T-helper 1 cell treated with Interleukin-12 subunit alpha and Interleukin-12 subunit beta and Interleukin-4 antibody, amounts not matched to agents 30 μg/mL and 1 μg/mL, for 36 hours (primary cell): ENCODE measurements at regions not wholly inside any gene's neighbourhood (a gene's known extent, or its start where the extent isn't known, plus 50 kb on each side); places are given as distances from the start of the nearest gene placed in this dataset.
"Not testable (repeated sequence)": the region's sequence is repeated elsewhere in the genome, so short reads cannot be mapped to it uniquely, and the experiment has no call there.

Source experiments
- H3K27ac Mint-ChIP-seq: one replicate; pipeline ENCODE4 v1.8.0; 2021; ENCODE audit warnings: mild to moderate bottlenecking, mixed read lengths
- H3K27me3 Mint-ChIP-seq: one replicate; pipeline ENCODE4 v1.8.0; 2021; ENCODE audit warnings: low read depth, mixed read lengths
- H3K36me3 Mint-ChIP-seq: one replicate; pipeline ENCODE4 v1.8.0; 2021; ENCODE audit warnings: low read depth, mixed read lengths
- H3K4me1 Mint-ChIP-seq: one replicate; pipeline ENCODE4 v1.8.0; 2021; ENCODE audit warnings: low read depth, mixed read lengths
- H3K4me3 Mint-ChIP-seq: one replicate; pipeline ENCODE4 v1.8.0; 2021; ENCODE audit warnings: mild to moderate bottlenecking, moderate library complexity, mixed read lengths
- H3K9me3 Mint-ChIP-seq: one replicate; pipeline ENCODE4 v1.8.0; 2021; ENCODE audit warnings: mixed read lengths

DNA sequence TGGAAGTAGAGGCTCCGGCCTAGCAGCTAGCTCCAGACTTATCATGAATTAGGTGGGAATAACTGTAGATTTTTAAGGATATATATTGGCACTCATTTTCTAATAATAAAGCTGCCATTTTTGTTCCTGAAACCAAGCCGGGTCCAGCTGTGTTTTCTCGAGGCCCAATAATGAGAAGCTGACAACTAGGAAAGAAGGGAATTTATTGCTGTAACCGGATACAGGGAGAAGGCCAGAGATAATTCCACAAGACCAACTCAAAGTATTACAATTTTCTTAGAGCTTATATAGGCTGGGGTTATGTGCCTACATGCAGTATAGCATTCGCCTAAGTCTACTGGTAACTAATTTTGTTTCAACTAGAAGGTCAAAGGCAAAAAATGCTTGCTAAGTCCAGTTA, 122.3 kb upstream of the FBXO33 start:
- Mint-ChIP-seq H3K27ac (no peak overlapping the region), H3K36me3 (no peaks in the 10 kb centered on the region), H3K4me3 (no peak overlapping the region), H3K9me3 (peaks cover 27% of the 10 kb centered on the region), H3K27me3 (no peaks in the 10 kb centered on the region), H3K4me1 (no peaks in the 10 kb centered on the region)

- H3K27ac Mint-ChIP-seq, result no peak overlapping the region
- no peaks in the 10 kb centered on the region for H3K27me3 Mint-ChIP-seq
- no peak overlapping the region for H3K4me3 Mint-ChIP-seq
- peaks cover 6% of the 10 kb centered on the region for H3K9me3 Mint-ChIP-seq
- H3K36me3 Mint-ChIP-seq, result no peaks in the 10 kb centered on the region
- no peaks in the 10 kb centered on the region for H3K4me1 Mint-ChIP-seq
Observed at GRCh38 chr14:39548358-39548757, 116.1 kb upstream of the FBXO33 start.

DNA sequence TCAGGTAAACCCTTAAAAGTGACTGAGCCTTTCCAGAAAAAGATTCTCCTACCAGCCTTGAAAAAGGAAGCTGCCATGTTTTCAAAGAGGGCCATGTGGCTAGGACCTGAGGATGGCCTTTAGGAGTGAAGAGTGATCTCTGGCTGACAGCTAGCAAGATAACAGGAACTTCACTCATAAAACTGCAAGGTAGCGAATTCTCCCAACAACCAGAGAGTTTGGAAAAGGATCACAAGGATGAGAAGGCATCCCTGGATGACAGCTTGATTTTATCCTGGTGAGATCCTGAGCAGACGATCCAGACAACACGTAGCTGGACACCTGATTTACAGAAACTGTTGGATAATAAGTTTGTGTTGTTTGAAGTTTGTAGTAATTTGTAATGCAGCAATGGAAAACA, 115.6 kb upstream of the FBXO33 start:
- no peaks in the 10 kb centered on the region for H3K27me3 Mint-ChIP-seq
- H3K4me3 Mint-ChIP-seq, result no peak overlapping the region
- H3K36me3 Mint-ChIP-seq, result no peaks in the 10 kb centered on the region
- H3K4me1 Mint-ChIP-seq, result no peaks in the 10 kb centered on the region
- peaks cover 7% of the 10 kb centered on the region for H3K9me3 Mint-ChIP-seq
- no peak overlapping the region for H3K27ac Mint-ChIP-seq

DNA sequence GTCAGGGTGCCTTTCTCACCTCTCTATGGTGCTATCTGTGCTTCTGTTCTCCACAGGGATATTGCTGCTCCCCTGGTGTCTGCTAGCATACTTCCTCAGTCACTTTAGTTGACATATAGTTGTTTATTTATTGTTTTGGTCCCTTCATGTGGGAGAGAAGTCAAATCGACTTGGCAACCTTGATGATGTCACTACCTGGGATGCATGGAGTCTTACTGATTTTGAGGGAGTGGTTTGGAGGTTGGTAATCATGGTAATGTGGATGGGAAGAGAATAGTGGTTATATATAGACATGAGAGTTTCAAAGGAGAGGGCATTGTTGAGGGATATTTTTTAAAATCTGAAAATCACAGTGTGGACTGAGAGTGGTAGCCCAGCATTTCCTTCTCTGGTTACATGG, 73.6 kb upstream of the FBXO33 start:
- Mint-ChIP-seq H3K9me3 (peaks cover 11% of the 10 kb centered on the region), H3K4me1 (no peaks in the 10 kb centered on the region), H3K27ac (no peak overlapping the region), H3K27me3 (no peaks in the 10 kb centered on the region), H3K36me3 (no peaks in the 10 kb centered on the region), H3K4me3 (no peak overlapping the region)

DNA sequence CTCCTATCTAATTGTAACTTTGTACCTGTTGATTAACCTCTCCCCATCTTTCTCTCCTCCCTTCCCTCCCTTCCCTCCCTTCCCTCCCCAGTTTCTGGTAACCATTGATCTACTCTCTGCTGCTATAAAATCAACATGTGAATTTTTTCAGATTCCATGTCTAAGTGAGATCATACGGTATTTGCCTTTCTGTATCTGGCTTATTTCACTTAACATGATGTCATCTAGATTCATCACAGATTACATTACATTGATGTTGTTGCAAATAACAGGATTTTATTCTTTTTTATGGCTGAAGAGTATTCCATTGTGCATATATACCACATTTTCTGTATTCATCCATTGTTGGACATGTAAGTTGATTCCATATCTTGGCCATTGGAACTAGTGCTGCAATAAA, 68.0 kb upstream of the FBXO33 start:
- Mint-ChIP-seq H3K9me3 (peaks cover 11% of the 10 kb centered on the region), H3K4me3 (no peak overlapping the region), H3K27me3 (no peaks in the 10 kb centered on the region), H3K36me3 (no peaks in the 10 kb centered on the region), H3K27ac (no peak overlapping the region), H3K4me1 (no peaks in the 10 kb centered on the region)

- no peaks in the 10 kb centered on the region for H3K27me3 Mint-ChIP-seq
- no peak overlapping the region for H3K27ac Mint-ChIP-seq
- peaks cover 12% of the 10 kb centered on the region for H3K9me3 Mint-ChIP-seq
- H3K4me3 Mint-ChIP-seq, result no peak overlapping the region
- no peaks in the 10 kb centered on the region for H3K36me3 Mint-ChIP-seq
- no peaks in the 10 kb centered on the region for H3K4me1 Mint-ChIP-seq
Observed at GRCh38 chr14:39499514-39499913, 67.3 kb upstream of the FBXO33 start.

- not testable (repeated sequence) for H3K4me3 Mint-ChIP-seq, H3K36me3 Mint-ChIP-seq, H3K27ac Mint-ChIP-seq, H3K27me3 Mint-ChIP-seq, H3K4me1 Mint-ChIP-seq
- peaks cover 12% of the 10 kb centered on the region for H3K9me3 Mint-ChIP-seq
Observed at GRCh38 chr14:39497677-39498076, 65.4 kb upstream of the FBXO33 start.

- H3K4me1 Mint-ChIP-seq, result peaks cover 3% of the 10 kb centered on the region
Observed at GRCh38 chr14:39492267-39492666, 60.0 kb upstream of the FBXO33 start.

GRCh38 chr14:39491134-39491571, 58.9 kb upstream of the FBXO33 start:
- H3K36me3 Mint-ChIP-seq, result no peaks in the 10 kb centered on the region
- H3K4me3 Mint-ChIP-seq, result no peak overlapping the region
- peaks cover 3% of the 10 kb centered on the region for H3K4me1 Mint-ChIP-seq
- H3K9me3 Mint-ChIP-seq, result peaks cover 7% of the 10 kb centered on the region
- no peak overlapping the region for H3K27ac Mint-ChIP-seq
- H3K27me3 Mint-ChIP-seq, result no peaks in the 10 kb centered on the region

More at GRCh38 chr14:39492267-39492666, 60.0 kb upstream of the FBXO33 start:
- Mint-ChIP-seq H3K27me3 (no peaks in the 10 kb centered on the region), H3K27ac (no peak overlapping the region), H3K9me3 (peaks cover 9% of the 10 kb centered on the region), H3K36me3 (no peaks in the 10 kb centered on the region), H3K4me3 (no peak overlapping the region)

- no peaks in the 10 kb centered on the region for H3K36me3 Mint-ChIP-seq
- peaks cover 3% of the 10 kb centered on the region for H3K4me1 Mint-ChIP-seq
- H3K4me3 Mint-ChIP-seq, result no peak overlapping the region
- H3K9me3 Mint-ChIP-seq, result no peaks in the 10 kb centered on the region
- no peak overlapping the region for H3K27ac Mint-ChIP-seq
- H3K27me3 Mint-ChIP-seq, result no peaks in the 10 kb centered on the region
Observed at GRCh38 chr14:39488600-39488999, 56.4 kb upstream of the FBXO33 start.

- no peak overlapping the region for H3K4me3 Mint-ChIP-seq
- H3K9me3 Mint-ChIP-seq, result peaks cover 7% of the 10 kb centered on the region
- no peaks in the 10 kb centered on the region for H3K4me1 Mint-ChIP-seq
- H3K36me3 Mint-ChIP-seq, result no peaks in the 10 kb centered on the region
- no peak overlapping the region for H3K27ac Mint-ChIP-seq
- H3K27me3 Mint-ChIP-seq, result no peaks in the 10 kb centered on the region
Observed at GRCh38 chr14:39483682-39484081, 51.4 kb upstream of the FBXO33 start.
